IMR-90 (cell line): ENCODE measurements at regions not wholly inside any gene's neighbourhood (a gene's known extent, or its start where the extent isn't known, plus 50 kb on each side); places are given as distances from the start of the nearest gene placed in this dataset.

ENCODE experiments used
- ATAC-seq: fragments of 200-7000 bp; cut with Tn5 transposase; 2 replicates; pipeline ENCODE4 v1.9.1; 2020; ENCODE audit warnings: low read depth, mild to moderate bottlenecking, moderate library complexity
- BruUV-seq: library from RNA; stranded (reverse); fragments of 400-500 nt; replicated peaks from 2 replicates; lab custom pipeline; 2021; lab: Mats Ljungman, UMichigan
- CTCF ChIA-PET: fragments of 300-600 bp; formaldehyde crosslinking; extraction: SDS; loops from one replicate; lab custom pipeline; 2021; ENCODE audit warnings: antibody characterized with exemption; lab: Yijun Ruan, JAX
- POLR2A ChIA-PET: fragments of 300-600 bp; sonication (Branson Sonifier 250); formaldehyde crosslinking; loops from one replicate; lab custom pipeline; 2022; ENCODE audit warnings: antibody characterized with exemption; ENCODE audit not compliant: unreplicated experiment; lab: Charles Lee
- DNase-seq: peaks from one replicate; pipeline ENCODE4 v3.0.0; 2013
- H2AFZ ChIP-seq: replicated peaks from 2 replicates; pipeline ENCODE3; 2013; ENCODE audit warnings: low read length, mild to moderate bottlenecking; ENCODE audit not compliant: poor library complexity
- H2AK5ac ChIP-seq: 2 replicates; pipeline ENCODE4 v1.6.1; 2013; ENCODE audit warnings: low read depth, low read length, inconsistent platforms
- H2AK9ac ChIP-seq: replicated peaks from 2 replicates; pipeline ENCODE3; 2013; ENCODE audit warnings: mild to moderate bottlenecking, low read depth, low read length, moderate library complexity; ENCODE audit not compliant: poor library complexity
- H2BK120ac ChIP-seq: 2 replicates; pipeline ENCODE4 v1.6.1; 2013; ENCODE audit warnings: low read depth, low read length, inconsistent platforms
- H2BK15ac ChIP-seq: 3 replicates; pipeline ENCODE4 v1.6.1; 2013; ENCODE audit warnings: low read depth, low read length, inconsistent platforms
- H2BK20ac ChIP-seq: 2 replicates; pipeline ENCODE4 v1.6.1; 2013; ENCODE audit warnings: low read depth, mild to moderate bottlenecking, inconsistent platforms, low read length, moderate library complexity
- H2BK5ac ChIP-seq: 2 replicates; pipeline ENCODE4 v1.6.1; 2013; ENCODE audit warnings: mild to moderate bottlenecking, low read depth, low read length, inconsistent platforms; ENCODE audit not compliant: poor library complexity, severe bottlenecking
- H3K14ac ChIP-seq: replicated peaks from 2 replicates; pipeline ENCODE4 v1.6.1; 2013; ENCODE audit warnings: low read depth, low read length, inconsistent platforms
- H3K18ac ChIP-seq: 2 replicates; pipeline ENCODE4 v1.6.1; 2013; ENCODE audit warnings: low read depth, low read length, control low read depth
- H3K23ac ChIP-seq: 2 replicates; pipeline ENCODE4 v1.6.1; 2013; ENCODE audit warnings: low read depth, low read length, inconsistent platforms
- H3K27ac ChIP-seq: 2 replicates; pipeline ENCODE4 v1.5.1; 2013; ENCODE audit warnings: mild to moderate bottlenecking, control low read depth, low read length; ENCODE audit not compliant: insufficient read depth
- H3K27me3 ChIP-seq: 2 replicates; pipeline ENCODE4 v1.6.1; 2013; ENCODE audit warnings: low read length; ENCODE audit not compliant: control insufficient read depth, insufficient read depth
- H3K36me3 ChIP-seq: 2 replicates; pipeline ENCODE4 v1.6.1; 2013; ENCODE audit warnings: low read length, mixed read lengths; ENCODE audit not compliant: control insufficient read depth, insufficient read depth
- H3K4ac ChIP-seq: 2 replicates; pipeline ENCODE4 v1.6.1; 2013; ENCODE audit warnings: low read depth, low read length, inconsistent platforms
- H3K4me1 ChIP-seq: 2 replicates; pipeline ENCODE4 v1.6.1; 2013; ENCODE audit warnings: low read length, mixed read lengths; ENCODE audit not compliant: control insufficient read depth, insufficient read depth
- H3K4me2 ChIP-seq: 2 replicates; pipeline ENCODE4 v1.6.1; 2013; ENCODE audit warnings: low read depth, mild to moderate bottlenecking, control low read depth, low read length, moderate library complexity
- H3K4me3 ChIP-seq: 2 replicates; pipeline ENCODE4 v1.5.1; 2013; ENCODE audit warnings: low read depth, mild to moderate bottlenecking, control low read depth, low read length, moderate library complexity; ENCODE audit not compliant: insufficient read depth
- H3K56ac ChIP-seq: 2 replicates; pipeline ENCODE4 v1.6.1; 2013; ENCODE audit warnings: low read length, inconsistent platforms; ENCODE audit not compliant: insufficient read depth; ENCODE audit errors: extremely low read depth
- H3K79me1 ChIP-seq, 2 experiments: 2 replicates each; pipeline ENCODE4 v1.6.1; 2013; ENCODE audit warnings: low read length in 2 of 2, inconsistent platforms in 1 of 2, low read depth in 1 of 2
- H3K9ac ChIP-seq: 2 replicates; pipeline ENCODE4 v1.6.1; 2013; ENCODE audit warnings: low read depth, low read length, control low read depth
- H3K9me1 ChIP-seq: 2 replicates; pipeline ENCODE4 v1.6.1; 2013; ENCODE audit warnings: low read length, inconsistent platforms; ENCODE audit not compliant: insufficient read depth
- H3K9me3 ChIP-seq: 2 replicates; pipeline ENCODE4 v1.6.1; 2013; ENCODE audit warnings: low read length; ENCODE audit not compliant: control insufficient read depth, insufficient read depth
- H4K20me1 ChIP-seq: 2 replicates; pipeline ENCODE4 v1.6.1; 2013; ENCODE audit warnings: low read length, inconsistent platforms; ENCODE audit not compliant: insufficient read depth
- H4K5ac ChIP-seq: 2 replicates; pipeline ENCODE4 v1.6.1; 2013; ENCODE audit warnings: mild to moderate bottlenecking, low read depth, low read length, control low read depth
- H4K8ac ChIP-seq, 2 experiments: 2 replicates each; pipeline ENCODE4 v1.6.1; 2013; ENCODE audit warnings: low read depth in 2 of 2, low read length in 2 of 2, control low read depth in 1 of 2, inconsistent platforms in 1 of 2
- H4K91ac ChIP-seq: 2 replicates; pipeline ENCODE4 v1.6.1; 2013; ENCODE audit warnings: low read depth, low read length, inconsistent platforms; ENCODE audit not compliant: insufficient read depth
- CEBPB ChIP-seq: IDR thresholded peaks from 2 replicates; pipeline ENCODE4 v1.6.1; 2012; ENCODE audit warnings: low read depth, low read length, improper control_type of control experiment
- CHD1 ChIP-seq: IDR thresholded peaks from 2 replicates; pipeline ENCODE4 v1.6.1; 2012; ENCODE audit warnings: low read depth, low read length, improper control_type of control experiment
- CTCF ChIP-seq: conservative IDR thresholded peaks from 2 replicates; pipeline ENCODE4 v1.5.1; 2012; ENCODE audit warnings: mild to moderate bottlenecking, low read depth, low read length, improper control_type of control experiment
- MAZ ChIP-seq: IDR thresholded peaks from 2 replicates; pipeline ENCODE4 v1.6.1; 2012; ENCODE audit warnings: low read depth, mild to moderate bottlenecking, low read length, improper control_type of control experiment, moderate library complexity, borderline replicate concordance
- MXI1 ChIP-seq: IDR thresholded peaks from 2 replicates; pipeline ENCODE4 v1.6.1; 2012; ENCODE audit warnings: low read depth, mild to moderate bottlenecking, low read length, moderate library complexity, borderline replicate concordance
- NFE2L2 ChIP-seq: fragments of 150-350 bp; IDR thresholded peaks from 2 replicates; pipeline ENCODE4 v1.6.1; 2016; ENCODE audit warnings: low read depth, mild to moderate bottlenecking, low read length
- RCOR1 ChIP-seq: IDR thresholded peaks from 2 replicates; pipeline ENCODE4 v1.6.1; 2012; ENCODE audit warnings: mild to moderate bottlenecking, low read length, improper control_type of control experiment; ENCODE audit not compliant: insufficient replicate concordance
- RFX5 ChIP-seq: IDR thresholded peaks from 2 replicates; pipeline ENCODE4 v1.8.0; 2012; ENCODE audit warnings: low read depth, mild to moderate bottlenecking, low read length, moderate library complexity
- USF2 ChIP-seq: fragments of 150-350 bp; IDR thresholded peaks from 2 replicates; pipeline ENCODE4 v1.6.1; 2017; ENCODE audit warnings: mild to moderate bottlenecking, antibody characterized with exemption, low read length, low read depth
- WGBS, 2 experiments: methylation state at CpG; one replicate each; pipeline versions ENCODE4 v1.1.5 to v1.1.7; 2013; ENCODE audit warnings: missing lambda C conversion rate in 2 of 2; ENCODE audit not compliant: insufficient read length in 1 of 2; ENCODE audit errors: extremely low coverage in 2 of 2; 5-methylcytosine and 5-hydroxymethylcytosine counted together
- dilution Hi-C: fragments of 300-500 bp; cut with HindIII; formaldehyde crosslinking; loops from one replicate; pipeline ENCODE4 v1.14.3; 2018; ENCODE audit warnings: low sequenced_read_pairs; ENCODE audit not compliant: unreplicated experiment
- in situ Hi-C: fragments of 300-500 bp; cut with MboI; formaldehyde crosslinking; loops from 3 replicates; pipeline ENCODE4 v1.14.3; 2019; ENCODE audit warnings: low sequenced_read_pairs, inconsistent platforms, mixed read lengths
- intact Hi-C: fragments of 100-400 bp; cut with micrococcal nuclease; formaldehyde crosslinking; loops from 2 replicates; pipeline ENCODE4 v1.10.0; 2022
- TF ChIP-seq, protein P1 (sequence below): fragments of 150-350 bp; IDR thresholded peaks from 2 replicates; pipeline ENCODE4 v1.6.1; 2016; ENCODE audit warnings: low read depth, mild to moderate bottlenecking, low read length, moderate library complexity, borderline replicate concordance

GRCh38 chr13:40334616-40335015 lies 331.8 kb downstream of the FOXO1 start:
- Histone ChIP-seq H2AK9ac (no peak overlapping the region), H3K9me1 (no peaks in the 10 kb centered on the region), H2BK20ac (no peak overlapping the region), H3K27ac (no peak overlapping the region), H3K23ac (no peak overlapping the region), H4K91ac (no peak overlapping the region), H3K4me3 (no peak overlapping the region), H3K9ac (no peak overlapping the region), H3K56ac (no peak overlapping the region), H2BK120ac (no peak overlapping the region), H3K36me3 (no peaks in the 10 kb centered on the region), H3K27me3 (no peaks in the 10 kb centered on the region), H3K9me3 (no peaks in the 10 kb centered on the region; the same call in 1 of the 2 replicates), H3K4me1 (no peaks in the 10 kb centered on the region), H3K4ac (no peak overlapping the region), H3K18ac (no peak overlapping the region), H4K5ac (no peak overlapping the region), H2BK5ac (no peak overlapping the region), H4K8ac (no peak overlapping the region), H3K79me1 (no peaks in the 10 kb centered on the region), H4K20me1 (no peaks in the 10 kb centered on the region), H3K14ac (no peak overlapping the region), H2AK5ac (no peak overlapping the region), H2BK15ac (no peak overlapping the region), H2AFZ (no peak overlapping the region), H3K4me2 (no peak overlapping the region)
- TF ChIP-seq USF2 (no peak), CHD1 (no peak), CTCF (no peak), MXI1 (no peak), RFX5 (no peak), MAZ (no peak), NFE2L2 (no peak), CEBPB (no peak), RCOR1 (no peak)
- TF ChIP-seq, protein P1, sequence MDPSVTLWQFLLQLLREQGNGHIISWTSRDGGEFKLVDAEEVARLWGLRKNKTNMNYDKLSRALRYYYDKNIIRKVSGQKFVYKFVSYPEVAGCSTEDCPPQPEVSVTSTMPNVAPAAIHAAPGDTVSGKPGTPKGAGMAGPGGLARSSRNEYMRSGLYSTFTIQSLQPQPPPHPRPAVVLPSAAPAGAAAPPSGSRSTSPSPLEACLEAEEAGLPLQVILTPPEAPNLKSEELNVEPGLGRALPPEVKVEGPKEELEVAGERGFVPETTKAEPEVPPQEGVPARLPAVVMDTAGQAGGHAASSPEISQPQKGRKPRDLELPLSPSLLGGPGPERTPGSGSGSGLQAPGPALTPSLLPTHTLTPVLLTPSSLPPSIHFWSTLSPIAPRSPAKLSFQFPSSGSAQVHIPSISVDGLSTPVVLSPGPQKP, result no peak
- intact Hi-C loops, result no loop called here
- ChIA-PET CTCF (no interaction called here), POLR2A (no interaction called here)
- in situ Hi-C loops, result no loop called here
- dilution Hi-C loops, result no loop called here
- ATAC-seq (no peak), DNase-seq (no peak)
- WGBS, 2 experiments, result 17% methylated on average over 1 of the region's 6 CpGs; no CpG with 5 or more reads in 1 of the 2 experiments
- no TSS peak for BruUV-seq
